ENCODE measurements at regions not wholly inside any gene's neighbourhood (a gene's known extent, or its start where the extent isn't known, plus 50 kb on each side); places are given as distances from the start of the nearest gene placed in this dataset.

GRCh38 chr5:15393146-15393545 lies 106.8 kb upstream of the FBXL7 start:
- H3K4me1 Mint-ChIP-seq (ENCODE audit: low read depth) = no peaks in the 10 kb centered on the region

GRCh38 chr5:15391704-15392397 lies 108.1 kb upstream of the FBXL7 start:
- Mint-ChIP-seq H3K36me3 (ENCODE audit: low read depth) (no peaks in the 10 kb centered on the region), H3K4me1 (ENCODE audit: low read depth) (no peaks in the 10 kb centered on the region), H3K27me3 (ENCODE audit: low read depth) (no peaks in the 10 kb centered on the region), H3K9me3 (peaks cover 26% of the 10 kb centered on the region), H3K27ac (no peak overlapping the region), H3K4me3 (no peak overlapping the region)
- DNase-seq (ENCODE audit: low spot score) = no peak

More at GRCh38 chr5:15393146-15393545, 106.8 kb upstream of the FBXL7 start:
- Mint-ChIP-seq H3K9me3 (peaks cover 21% of the 10 kb centered on the region), H3K36me3 (ENCODE audit: low read depth) (no peaks in the 10 kb centered on the region), H3K27me3 (ENCODE audit: low read depth) (no peaks in the 10 kb centered on the region), H3K27ac (no peak overlapping the region), H3K4me3 (no peak overlapping the region)
- DNase-seq (ENCODE audit: low spot score) = no peak

DNA sequence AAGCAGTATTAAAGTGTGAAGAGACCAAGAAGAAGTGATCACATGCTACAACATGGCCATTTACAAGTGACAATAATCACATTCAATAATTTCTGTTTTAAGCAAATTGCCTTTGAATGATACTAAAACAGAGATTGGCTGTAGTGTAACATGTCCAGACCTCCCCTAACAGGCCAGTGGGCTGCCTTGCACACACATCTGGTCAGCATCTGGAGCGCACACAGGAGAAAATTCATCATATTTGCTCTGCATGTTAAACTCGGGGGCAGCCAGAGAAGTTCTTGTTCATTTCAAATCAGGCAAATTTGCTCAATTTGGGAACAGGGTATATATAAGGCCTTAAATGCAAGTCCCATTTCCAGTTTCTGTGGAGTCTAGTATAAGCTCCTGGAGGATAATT lies 111.1 kb upstream of the FBXL7 start:
- Mint-ChIP-seq H3K36me3 (ENCODE audit: low read depth) (no peaks in the 10 kb centered on the region), H3K27ac (no peak overlapping the region), H3K9me3 (peaks cover 22% of the 10 kb centered on the region), H3K4me1 (ENCODE audit: low read depth) (no peaks in the 10 kb centered on the region), H3K4me3 (no peak overlapping the region), H3K27me3 (ENCODE audit: low read depth) (no peaks in the 10 kb centered on the region)
- DNase-seq (ENCODE audit: low spot score) = no peak

DNA sequence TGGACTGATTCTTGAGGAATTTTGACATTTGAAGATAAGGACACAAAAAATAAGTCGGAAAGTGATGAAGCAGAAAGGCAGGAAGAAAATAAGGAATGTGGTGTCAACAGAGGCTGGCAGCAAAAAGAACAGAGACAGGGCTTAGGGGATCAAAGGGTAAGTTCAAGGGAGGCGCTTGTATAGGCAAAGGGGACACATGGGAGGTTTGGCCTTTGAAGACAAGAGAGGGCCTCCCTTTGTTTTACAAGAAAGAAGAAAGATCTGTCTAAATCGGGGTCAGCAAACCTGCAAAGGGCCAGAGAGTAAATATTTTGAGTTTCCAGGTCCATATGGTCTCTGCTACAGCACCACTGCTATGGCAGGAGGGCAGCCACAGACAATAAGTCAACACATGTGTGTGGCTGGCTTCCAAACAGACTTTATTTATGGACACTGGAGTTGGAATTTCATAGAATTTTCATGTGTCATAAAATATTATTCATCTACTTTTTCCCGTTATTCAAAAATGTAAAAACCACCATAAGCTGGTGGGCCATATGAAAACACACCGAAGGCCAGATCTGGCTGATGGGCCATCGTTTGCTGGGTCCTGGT lies 112.0 kb upstream of the FBXL7 start:
- no peak for DNase-seq (ENCODE audit: low spot score)
- no peaks in the 10 kb centered on the region for H3K36me3 Mint-ChIP-seq (ENCODE audit: low read depth)
- no peak overlapping the region for H3K4me3 Mint-ChIP-seq
- no peaks in the 10 kb centered on the region for H3K27me3 Mint-ChIP-seq (ENCODE audit: low read depth)
- H3K27ac Mint-ChIP-seq = no peak overlapping the region
- H3K4me1 Mint-ChIP-seq (ENCODE audit: low read depth) = no peaks in the 10 kb centered on the region
- H3K9me3 Mint-ChIP-seq = peaks cover 16% of the 10 kb centered on the region

- Mint-ChIP-seq H3K9me3 (peaks cover 15% of the 10 kb centered on the region), H3K4me1 (ENCODE audit: low read depth) (no peaks in the 10 kb centered on the region), H3K36me3 (ENCODE audit: low read depth) (no peaks in the 10 kb centered on the region), H3K27me3 (ENCODE audit: low read depth) (no peaks in the 10 kb centered on the region), H3K4me3 (no peak overlapping the region), H3K27ac (no peak overlapping the region)
- no peak for DNase-seq (ENCODE audit: low spot score)
These were observed 113.9 kb upstream of the FBXL7 start for GRCh38 chr5:15386122-15386521.

- no peaks in the 10 kb centered on the region for H3K36me3 Mint-ChIP-seq (ENCODE audit: low read depth)
- no peak for DNase-seq (ENCODE audit: low spot score)
- H3K9me3 Mint-ChIP-seq = peaks cover 15% of the 10 kb centered on the region
- no peaks in the 10 kb centered on the region for H3K27me3 Mint-ChIP-seq (ENCODE audit: low read depth)
- no peak overlapping the region for H3K27ac Mint-ChIP-seq
- no peaks in the 10 kb centered on the region for H3K4me1 Mint-ChIP-seq (ENCODE audit: low read depth)
- no peak overlapping the region for H3K4me3 Mint-ChIP-seq
These were observed 114.4 kb upstream of the FBXL7 start for GRCh38 chr5:15385553-15385952.

DNA sequence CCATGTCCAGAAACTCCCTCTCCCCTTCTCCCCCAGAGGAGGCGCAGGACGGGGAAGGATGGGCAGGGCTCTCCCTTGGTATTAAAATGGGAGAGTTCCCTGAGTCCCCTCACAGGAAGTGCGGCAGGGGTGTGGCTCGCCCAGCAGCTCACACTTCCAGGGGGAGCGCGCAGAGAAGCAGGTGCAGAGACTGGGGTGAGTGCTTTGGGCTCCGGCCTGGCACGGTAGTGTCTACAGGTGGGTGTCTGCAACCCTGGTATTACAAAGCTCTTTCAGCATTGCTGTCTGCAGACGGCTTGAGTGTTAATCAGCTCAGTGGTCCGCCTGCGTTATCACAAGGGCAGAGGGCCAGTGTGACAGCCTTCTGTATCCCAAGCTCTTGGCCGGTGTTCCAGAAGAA lies 114.9 kb upstream of the FBXL7 start:
- no peak for DNase-seq (ENCODE audit: low spot score)
- Mint-ChIP-seq H3K9me3 (peaks cover 15% of the 10 kb centered on the region), H3K36me3 (ENCODE audit: low read depth) (no peaks in the 10 kb centered on the region), H3K27ac (no peak overlapping the region), H3K4me1 (ENCODE audit: low read depth) (no peaks in the 10 kb centered on the region), H3K4me3 (no peak overlapping the region), H3K27me3 (ENCODE audit: low read depth) (no peaks in the 10 kb centered on the region)

- no peak overlapping the region for H3K27ac Mint-ChIP-seq
These were observed 115.4 kb upstream of the FBXL7 start for GRCh38 chr5:15384581-15384980.

GRCh38 chr5:15384176-15384575 lies 115.8 kb upstream of the FBXL7 start:
- DNase-seq (ENCODE audit: low spot score) = no peak
- Mint-ChIP-seq H3K4me1 (ENCODE audit: low read depth) (no peaks in the 10 kb centered on the region), H3K27ac (no peak overlapping the region), H3K27me3 (ENCODE audit: low read depth) (no peaks in the 10 kb centered on the region), H3K9me3 (peaks cover 15% of the 10 kb centered on the region), H3K36me3 (ENCODE audit: low read depth) (no peaks in the 10 kb centered on the region), H3K4me3 (no peak overlapping the region)

More at GRCh38 chr5:15384581-15384980, 115.4 kb upstream of the FBXL7 start:
- Mint-ChIP-seq H3K4me1 (ENCODE audit: low read depth) (no peaks in the 10 kb centered on the region), H3K27me3 (ENCODE audit: low read depth) (no peaks in the 10 kb centered on the region), H3K9me3 (peaks cover 15% of the 10 kb centered on the region), H3K4me3 (no peak overlapping the region), H3K36me3 (ENCODE audit: low read depth) (no peaks in the 10 kb centered on the region)
- no peak for DNase-seq (ENCODE audit: low spot score)

GRCh38 chr5:15383469-15383868 lies 116.5 kb upstream of the FBXL7 start:
- H3K4me3 Mint-ChIP-seq = no peak overlapping the region
- no peaks in the 10 kb centered on the region for H3K27me3 Mint-ChIP-seq (ENCODE audit: low read depth)
- H3K36me3 Mint-ChIP-seq (ENCODE audit: low read depth) = no peaks in the 10 kb centered on the region
- peaks cover 18% of the 10 kb centered on the region for H3K9me3 Mint-ChIP-seq
- H3K27ac Mint-ChIP-seq = no peak overlapping the region
- H3K4me1 Mint-ChIP-seq (ENCODE audit: low read depth) = no peaks in the 10 kb centered on the region
- no peak for DNase-seq (ENCODE audit: low spot score)

- Mint-ChIP-seq H3K27ac (no peak overlapping the region), H3K9me3 (peaks cover 23% of the 10 kb centered on the region), H3K27me3 (ENCODE audit: low read depth) (no peaks in the 10 kb centered on the region), H3K4me1 (ENCODE audit: low read depth) (no peaks in the 10 kb centered on the region), H3K4me3 (no peak overlapping the region), H3K36me3 (ENCODE audit: low read depth) (no peaks in the 10 kb centered on the region)
- no peak for DNase-seq (ENCODE audit: low spot score)
These were observed 117.0 kb upstream of the FBXL7 start for GRCh38 chr5:15383021-15383420.

- H3K27ac Mint-ChIP-seq = no peak overlapping the region
- H3K9me3 Mint-ChIP-seq = peaks cover 22% of the 10 kb centered on the region
- no peak for DNase-seq (ENCODE audit: low spot score)
- H3K4me3 Mint-ChIP-seq = no peak overlapping the region
- H3K4me1 Mint-ChIP-seq (ENCODE audit: low read depth) = no peaks in the 10 kb centered on the region
- no peaks in the 10 kb centered on the region for H3K27me3 Mint-ChIP-seq (ENCODE audit: low read depth)
- no peaks in the 10 kb centered on the region for H3K36me3 Mint-ChIP-seq (ENCODE audit: low read depth)
These were observed 122.2 kb upstream of the FBXL7 start for GRCh38 chr5:15377573-15378340.

DNA sequence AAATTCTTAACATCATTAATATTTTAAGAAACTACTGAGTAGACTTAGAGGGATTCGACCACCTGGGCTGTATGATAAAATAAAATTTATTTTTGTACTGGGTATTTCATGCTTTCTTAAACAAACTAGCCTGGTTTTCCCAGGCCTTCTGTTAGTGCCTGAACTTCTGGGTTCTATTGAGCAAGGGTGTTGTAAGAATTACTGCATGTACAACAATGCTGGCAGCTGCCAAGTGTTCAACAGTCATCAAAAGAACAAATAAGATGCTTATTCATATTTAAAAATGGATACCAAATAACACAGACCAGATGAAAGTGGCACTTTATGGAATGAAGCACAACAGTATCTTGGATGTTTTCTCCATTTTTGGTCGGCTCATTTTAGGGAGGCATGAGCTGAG lies 123.2 kb upstream of the FBXL7 start:
- Mint-ChIP-seq H3K36me3 (ENCODE audit: low read depth) (no peaks in the 10 kb centered on the region), H3K4me1 (ENCODE audit: low read depth) (no peaks in the 10 kb centered on the region), H3K4me3 (no peak overlapping the region), H3K9me3 (peaks cover 23% of the 10 kb centered on the region), H3K27me3 (ENCODE audit: low read depth) (no peaks in the 10 kb centered on the region), H3K27ac (no peak overlapping the region)
- no peak for DNase-seq (ENCODE audit: low spot score)

DNA sequence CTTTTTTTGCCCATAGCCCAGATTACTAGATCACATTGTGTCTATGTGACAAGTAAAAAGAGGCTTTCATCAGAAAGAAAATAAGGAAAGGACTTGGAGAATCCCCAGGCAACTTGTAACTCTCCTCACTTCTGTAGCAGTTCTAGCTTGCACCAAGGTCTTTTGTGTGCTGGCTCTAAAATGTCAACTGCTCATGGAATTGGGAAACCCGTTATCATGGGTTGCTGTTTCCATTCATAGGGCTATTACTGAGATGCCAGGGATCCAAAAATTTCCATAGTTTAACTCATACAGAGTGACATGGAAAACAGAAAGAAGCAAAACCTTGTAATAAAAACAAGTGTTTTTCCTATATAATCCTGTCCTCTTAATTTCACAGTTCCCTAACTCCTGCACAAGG lies 123.9 kb upstream of the FBXL7 start:
- Mint-ChIP-seq H3K9me3 (peaks cover 28% of the 10 kb centered on the region), H3K36me3 (ENCODE audit: low read depth) (no peaks in the 10 kb centered on the region), H3K4me1 (ENCODE audit: low read depth) (no peaks in the 10 kb centered on the region), H3K4me3 (no peak overlapping the region), H3K27ac (no peak overlapping the region), H3K27me3 (ENCODE audit: low read depth) (no peaks in the 10 kb centered on the region)
- no peak for DNase-seq (ENCODE audit: low spot score)

All from T-helper 2 cell treated with Interferon-gamma antibody and Interleukin-4, amounts not matched to agents 5 μg/mL and 100 μg/mL, for 36 hours (primary cell).